LHCN-M2 (cell line): ENCODE measurements at regions not wholly inside any gene's neighbourhood (a gene's known extent, or its start where the extent isn't known, plus 50 kb on each side); places are given as distances from the start of the nearest gene placed in this dataset.
A peak's percentile ranks its signal among the peaks of the same experiment; 100 is the strongest.

Source experiments
- DNase-seq: peaks from one replicate; pipeline ENCODE4 v3.0.0-alpha.2; 2012; ENCODE audit warnings: low read depth

DNA sequence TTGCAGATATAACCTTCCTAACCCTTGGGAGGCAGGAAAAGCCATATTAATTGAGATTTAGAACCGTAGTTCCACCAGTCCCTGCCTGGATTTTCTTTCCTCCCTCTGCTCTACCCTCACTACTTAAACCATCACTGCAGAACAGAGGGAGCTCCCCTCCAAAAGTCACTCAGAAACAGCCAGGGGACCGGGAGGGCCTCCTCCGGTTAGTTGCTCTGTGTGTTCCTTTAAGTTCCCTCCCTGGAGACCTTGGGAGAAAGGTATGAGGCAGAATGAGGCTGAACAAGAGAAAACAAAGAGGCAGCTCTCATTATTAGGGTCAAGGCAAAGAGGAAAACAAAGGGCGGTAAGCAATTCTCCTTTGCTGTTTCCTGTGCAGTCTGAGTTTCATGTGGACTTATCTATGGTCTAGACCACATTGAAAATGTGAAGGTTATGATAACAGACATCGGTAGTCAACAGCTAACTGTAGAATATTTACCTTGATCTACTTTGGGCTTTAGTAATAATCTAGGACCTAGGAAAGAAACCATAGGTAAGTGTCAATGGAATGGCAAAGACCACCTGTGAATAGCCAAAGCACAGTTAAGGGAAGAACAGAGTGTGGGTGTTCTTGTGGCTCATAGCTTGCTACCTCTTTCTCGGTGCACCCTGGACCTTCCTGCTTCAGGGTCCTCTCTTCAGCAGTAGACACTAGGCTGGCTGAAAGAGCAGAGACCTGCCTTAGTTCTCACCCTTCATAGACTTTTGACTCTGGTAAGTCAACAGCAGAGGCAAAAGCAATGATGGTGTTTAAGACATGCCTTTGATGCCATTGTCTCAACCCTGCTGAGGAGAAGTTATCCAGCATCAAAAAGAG is 250.9 kb upstream of the CITED2 start:
- DNase-seq, result no peak

DNA sequence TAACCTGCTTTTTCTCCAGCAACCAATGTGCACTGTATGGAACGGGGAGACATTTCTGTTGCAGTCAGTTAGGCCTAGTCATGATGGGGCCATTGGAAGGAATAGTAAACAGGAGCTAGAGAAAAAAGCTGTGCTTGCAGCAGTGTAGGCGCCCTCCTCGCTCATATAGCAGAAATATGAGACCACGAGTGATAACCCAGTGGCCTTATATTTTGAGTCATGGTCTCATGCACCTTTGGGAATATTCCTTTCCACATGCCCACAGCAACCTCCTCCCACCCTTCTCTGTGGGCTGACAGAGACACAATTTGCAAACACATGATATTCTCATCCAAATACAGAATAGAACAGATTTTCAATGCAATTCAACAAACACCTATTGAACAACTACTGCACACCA is 248.9 kb upstream of the CITED2 start:
- DNase-seq, result no peak

DNA sequence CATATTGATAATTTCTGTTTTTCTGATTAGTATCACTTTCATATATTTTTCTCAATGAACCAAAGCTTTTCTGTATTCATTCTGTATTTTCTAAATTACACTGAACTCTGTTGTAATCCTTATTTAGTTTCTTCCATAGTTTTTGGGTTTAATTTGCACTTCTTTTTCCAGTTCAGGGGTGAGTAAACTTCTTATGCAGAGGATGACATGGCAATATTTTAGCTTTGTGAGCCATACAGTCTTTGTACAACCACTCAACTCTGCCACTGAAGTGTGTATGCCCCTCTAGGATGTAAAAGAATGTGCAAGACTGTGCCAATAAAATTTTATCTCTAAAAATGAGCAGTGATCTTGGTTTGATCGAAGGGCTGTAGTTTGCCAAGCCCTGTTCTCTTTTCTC is 239.0 kb upstream of the CITED2 start:
- no peak for DNase-seq

DNA sequence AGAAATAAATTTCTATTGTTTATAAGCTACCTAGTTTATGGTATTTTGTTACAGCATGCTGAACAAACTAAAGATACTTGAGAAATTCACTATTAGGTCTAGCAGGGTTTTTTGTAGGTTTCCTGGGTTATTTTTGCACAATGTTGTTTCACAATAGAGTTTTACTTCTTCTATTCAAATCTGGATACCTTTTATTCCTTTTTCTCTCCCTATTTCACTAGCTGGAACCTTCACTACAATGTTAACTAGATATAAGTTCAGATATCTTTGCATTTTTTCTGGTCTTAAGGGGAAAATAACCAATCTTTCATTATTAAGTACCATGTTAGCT is 237.7 kb upstream of the CITED2 start:
- DNase-seq, result no peak

DNA sequence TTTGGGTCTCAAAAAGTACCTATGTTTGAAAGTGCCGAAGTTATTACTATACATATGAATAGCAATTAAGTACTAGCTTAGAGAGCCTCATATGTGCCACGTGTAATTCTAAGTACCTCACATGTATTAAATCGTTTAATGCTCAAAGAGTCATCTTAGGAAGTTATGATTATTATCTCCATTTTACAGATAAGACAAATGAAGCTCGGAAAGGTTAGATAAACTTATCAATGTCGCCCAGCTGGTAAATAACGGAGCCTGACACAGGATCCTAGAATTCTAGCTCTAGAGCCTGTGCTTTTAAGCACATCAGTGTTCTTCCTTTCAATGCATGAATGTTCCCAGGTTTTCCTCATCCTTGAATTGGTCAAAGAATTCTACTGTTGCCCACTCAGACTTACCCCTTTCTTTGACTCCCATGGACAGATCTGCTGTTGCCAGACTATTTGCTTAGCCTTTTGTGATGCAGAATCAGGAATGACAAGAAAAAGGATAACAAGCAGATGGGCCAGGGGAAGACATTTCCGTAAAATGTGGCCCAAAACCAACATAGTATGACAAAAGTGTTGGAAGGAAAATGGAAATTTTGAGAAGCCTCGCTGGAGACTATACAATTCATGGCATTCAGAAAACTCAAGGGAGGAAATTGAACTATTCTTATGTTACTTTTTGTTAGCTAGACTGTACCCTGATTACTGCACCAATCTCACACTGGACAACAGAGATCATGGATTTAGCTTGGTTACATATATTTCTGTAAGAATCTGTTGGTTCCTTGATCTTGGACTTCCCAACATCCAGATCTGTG is 237.1 kb upstream of the CITED2 start:
- DNase-seq, result no peak

DNA sequence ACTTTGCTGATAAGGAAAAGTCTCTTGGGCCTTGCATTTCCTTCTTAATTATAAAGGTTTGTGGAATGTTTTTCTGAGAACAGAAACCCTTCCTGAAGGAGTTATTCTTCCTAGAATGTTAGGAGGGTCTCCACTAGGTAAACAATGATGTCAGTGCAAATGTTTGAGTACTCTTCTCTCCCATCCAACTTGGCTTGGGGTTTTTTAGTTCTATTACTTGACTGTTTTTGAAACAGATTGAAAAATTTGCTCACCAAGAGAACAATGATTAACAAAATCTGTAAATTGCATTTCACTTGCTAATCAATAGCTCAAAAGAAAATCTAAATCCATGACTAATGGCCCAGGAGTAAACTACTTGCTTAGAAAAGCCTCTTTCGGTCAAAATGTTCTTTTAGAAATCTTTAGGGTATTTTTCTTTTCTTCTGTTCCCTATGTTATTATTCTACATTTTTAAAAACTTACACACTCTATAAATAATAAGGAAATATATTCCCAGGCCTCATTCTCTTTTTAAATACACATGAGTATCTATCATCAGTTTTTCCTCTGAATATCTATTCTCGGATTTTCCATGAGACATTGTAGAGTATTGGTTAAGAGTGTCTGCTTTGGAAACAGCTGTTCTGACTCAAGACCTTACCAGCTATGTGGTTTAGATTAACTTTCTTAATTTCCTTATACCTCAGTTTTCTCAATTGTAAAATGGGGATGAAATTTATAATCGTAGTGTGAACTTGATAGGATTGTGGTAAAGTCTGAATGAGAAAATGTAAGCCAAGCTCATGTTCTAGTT is 234.2 kb upstream of the CITED2 start:
- peak; percentile 76 for DNase-seq

DNA sequence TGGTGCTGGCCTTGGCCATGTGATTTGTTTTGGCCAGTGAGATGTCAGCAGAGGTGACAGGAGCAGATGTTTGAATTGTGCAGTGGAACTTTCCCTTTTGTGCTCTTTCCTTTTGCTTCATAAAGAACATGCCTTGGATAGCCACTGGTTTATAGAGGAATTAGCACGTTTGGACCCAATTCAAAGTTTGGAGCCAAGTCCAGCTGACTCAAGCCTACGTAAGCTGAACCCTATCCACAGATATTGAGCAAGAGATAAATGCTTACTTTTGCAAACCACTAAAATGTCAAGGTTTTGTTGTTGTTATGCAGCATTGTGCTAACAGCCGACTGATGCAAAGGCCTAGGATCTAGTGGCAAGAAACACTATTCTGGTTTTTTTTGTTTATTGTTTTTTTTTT is 230.9 kb upstream of the CITED2 start:
- DNase-seq, result peak; percentile 73

DNA sequence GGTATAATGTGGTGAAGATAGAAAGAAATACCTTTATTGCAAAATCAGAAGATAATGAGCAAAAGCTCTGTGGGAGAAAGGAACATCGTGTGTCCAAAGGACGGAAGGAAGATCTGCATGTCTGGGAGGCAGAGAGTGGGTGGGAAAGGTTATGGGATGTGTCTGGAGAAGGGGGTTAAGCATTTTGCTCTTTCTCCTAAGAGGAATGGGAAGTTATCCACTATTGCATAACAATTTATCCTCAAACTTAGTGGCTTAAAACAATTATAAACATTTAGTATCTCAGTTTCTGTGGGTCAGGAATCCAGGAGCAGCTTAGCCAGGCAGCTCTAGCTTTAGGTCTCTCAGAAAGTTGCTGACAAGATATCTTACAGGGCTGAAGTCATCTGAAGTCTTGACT is 229.1 kb upstream of the CITED2 start:
- no peak for DNase-seq

DNA sequence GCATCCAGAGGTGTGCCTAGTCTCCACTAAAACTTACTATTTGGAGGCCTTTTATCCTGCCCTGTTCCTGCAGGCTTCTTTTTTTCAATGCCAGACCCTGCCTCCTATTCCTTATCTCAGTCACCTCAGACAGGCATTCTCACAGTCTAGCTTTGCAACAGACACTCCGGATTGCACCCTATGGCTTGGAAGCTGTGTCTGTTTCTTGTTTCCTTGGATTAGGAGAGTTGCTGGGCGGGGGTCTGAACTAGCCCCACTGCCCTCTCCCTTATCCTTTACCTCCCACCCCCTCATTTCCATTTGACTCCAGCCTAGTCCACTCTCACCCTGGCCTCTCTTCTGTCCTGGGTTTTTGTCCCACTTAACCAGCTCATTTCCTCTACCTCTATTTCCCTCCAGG is 228.1 kb upstream of the CITED2 start:
- DNase-seq, result no peak

DNA sequence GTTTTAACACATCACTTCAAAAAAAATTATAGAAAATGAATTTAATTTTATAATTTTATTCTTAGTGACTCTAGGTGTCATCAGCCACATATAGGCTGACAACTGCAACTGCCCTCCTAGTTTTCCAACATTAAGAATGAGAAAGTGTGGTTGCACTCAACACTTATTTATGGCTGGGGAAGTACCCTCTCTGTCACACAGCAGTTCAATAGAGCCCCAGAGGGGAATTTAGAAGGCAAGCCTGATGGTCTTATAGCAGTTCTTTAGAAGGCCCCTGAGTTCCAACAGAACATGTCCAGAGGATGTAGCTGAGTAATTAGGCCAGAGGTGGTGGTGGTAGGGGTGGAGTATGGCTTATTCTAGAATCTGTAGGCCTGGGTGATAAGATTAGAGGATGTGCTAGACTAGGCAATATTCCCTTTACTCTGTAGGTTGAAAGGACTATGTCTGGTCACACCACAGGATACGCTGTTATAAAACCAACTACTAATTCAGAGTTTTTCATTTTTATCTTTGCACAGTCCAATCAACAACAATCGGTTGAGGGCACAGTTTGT is 226.5 kb upstream of the CITED2 start:
- DNase-seq, result no peak

DNA sequence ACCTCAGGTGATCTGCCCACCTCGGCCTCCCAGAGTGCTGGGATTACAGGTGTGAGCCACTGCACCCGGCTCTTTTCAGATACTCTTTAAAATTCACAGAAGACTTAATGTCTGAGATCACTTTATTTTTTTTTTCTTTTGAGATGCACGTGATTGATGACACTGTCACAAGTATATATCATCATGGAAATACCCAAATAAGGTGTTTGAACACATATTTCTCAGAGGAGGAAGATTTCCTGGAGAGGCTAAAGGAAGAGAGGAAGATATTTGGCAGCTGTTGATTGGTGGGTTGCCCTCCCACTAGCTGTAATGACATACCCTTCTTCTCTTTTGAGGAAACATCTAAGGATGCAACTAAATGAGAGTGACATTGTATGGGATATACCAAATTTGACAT is 225.9 kb upstream of the CITED2 start:
- DNase-seq, result no peak

DNA sequence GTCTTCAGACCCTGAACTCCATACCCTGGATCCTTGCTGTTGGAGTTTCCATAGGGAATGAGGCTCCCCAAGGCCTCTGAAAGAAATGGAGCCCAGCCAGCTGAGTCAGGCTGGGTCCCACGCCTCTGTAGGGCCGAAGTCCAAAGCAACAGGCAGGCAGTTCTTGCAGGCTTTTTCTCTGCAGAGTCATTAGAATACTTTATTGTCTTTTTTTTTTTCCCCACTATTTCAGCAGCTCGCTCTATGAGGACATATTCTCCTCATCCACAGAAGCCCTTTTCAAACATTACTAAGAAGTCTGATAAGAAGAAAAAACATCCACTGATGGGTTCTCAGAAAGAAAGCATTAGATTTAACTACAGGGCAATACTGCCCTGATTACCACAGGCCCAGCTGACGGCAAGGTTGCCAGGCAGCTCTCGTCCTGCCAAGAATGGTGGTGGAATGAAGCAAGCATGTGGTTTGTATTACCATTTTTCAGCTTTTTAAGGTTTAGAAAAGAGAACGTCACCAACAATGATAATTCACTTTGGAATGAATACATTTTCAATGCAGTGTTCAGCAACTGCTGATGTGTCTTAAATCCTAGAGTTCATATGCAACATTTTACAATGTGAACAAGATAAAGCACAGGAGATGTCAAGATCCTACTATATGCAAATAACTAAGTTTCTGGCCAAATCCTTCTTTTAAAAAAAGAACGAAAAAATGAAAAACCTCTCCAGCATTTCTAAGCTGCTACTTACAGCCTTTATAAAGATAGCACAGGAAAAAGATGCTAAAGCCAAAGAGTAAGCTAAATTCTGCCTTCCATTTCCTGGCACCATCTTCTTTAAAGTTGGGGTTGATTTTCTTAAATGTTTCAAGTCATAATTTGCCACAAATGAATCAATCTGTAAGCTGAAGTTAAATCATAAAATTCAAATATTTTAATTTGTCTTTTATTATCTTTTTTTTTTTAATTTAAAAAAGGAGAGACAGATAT is 223.6 kb upstream of the CITED2 start:
- DNase-seq, result peak; percentile 95

DNA sequence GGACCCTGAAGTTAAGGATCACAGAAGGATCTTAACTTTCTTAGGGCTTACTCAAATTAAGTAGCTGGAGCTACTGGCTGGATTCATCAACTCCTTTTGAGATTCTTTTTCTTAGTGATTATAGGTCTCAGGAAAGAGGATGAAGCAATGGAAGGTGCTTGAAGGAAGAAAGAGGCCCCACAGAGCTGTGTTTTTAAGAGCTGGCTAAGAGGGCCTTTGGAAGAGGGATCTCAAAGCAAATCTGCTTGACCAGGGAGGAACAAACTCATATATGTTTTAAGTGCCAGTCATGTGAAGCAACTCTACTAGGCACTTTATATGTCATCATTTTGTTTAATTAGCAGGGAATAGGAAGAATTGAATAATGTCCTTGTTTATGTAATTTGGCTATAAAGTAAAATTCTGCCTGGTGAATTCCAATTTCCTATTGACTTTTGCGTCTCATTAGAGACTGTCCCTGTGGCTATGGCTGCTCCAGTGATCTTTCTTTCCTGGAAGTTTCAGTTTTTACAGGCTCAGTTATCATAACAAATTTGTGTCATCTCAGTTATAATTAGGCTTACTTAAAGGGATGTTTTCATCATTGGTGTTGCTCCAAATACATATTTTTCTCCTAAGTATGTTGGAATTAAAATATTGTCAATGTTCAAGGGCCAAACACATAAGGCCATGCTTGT is 222.8 kb upstream of the CITED2 start:
- DNase-seq, result no peak

DNA sequence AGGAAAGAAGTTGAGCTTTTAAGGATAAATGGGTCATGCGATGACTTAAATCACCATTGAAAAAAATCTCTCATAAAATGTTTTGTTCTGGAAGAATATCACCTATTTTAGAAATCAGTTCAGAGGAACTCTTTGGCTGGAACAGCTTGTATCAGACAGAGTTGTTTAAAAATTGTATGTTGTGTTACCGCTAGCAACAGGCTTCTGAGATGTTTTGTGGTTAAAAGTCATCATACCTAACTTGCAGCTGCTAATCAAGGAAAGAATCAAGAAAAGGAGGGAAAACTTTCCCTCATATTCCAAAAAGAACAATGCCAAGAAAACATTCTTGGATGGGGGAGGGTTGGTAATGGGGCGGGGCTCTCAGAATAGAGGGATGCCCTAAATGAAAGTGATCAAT is 220.7 kb upstream of the CITED2 start:
- DNase-seq, result peak; percentile 90

DNA sequence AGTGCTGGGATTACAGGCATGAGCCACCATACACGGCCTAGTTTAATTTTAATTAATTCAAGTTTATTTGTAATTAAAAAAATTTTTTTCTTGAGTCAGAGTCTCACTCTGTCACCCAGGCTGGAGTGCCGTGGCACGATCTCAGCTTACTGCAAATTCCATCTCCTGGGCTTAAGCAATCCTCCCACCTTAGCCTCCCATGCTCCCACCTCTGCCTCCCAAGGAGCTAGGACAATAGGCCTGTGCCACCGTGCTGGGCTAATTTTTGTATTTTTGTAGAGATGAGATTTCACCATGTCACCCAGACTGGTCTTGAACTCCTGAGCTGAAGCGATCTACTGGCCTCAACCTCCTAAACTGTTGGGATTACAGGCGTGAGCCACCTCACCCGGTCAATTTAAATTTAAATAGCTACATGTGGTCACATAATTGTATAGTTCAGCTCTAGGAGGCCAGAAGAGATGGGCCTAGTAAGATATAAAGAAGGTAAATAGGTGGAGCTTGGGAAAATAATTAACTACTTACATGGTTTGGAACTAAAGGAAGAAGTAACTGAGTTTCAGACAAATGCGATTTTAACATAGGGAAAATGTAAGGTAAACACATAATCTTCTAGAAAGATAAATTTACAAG is 220.0 kb upstream of the CITED2 start:
- no peak for DNase-seq

DNA sequence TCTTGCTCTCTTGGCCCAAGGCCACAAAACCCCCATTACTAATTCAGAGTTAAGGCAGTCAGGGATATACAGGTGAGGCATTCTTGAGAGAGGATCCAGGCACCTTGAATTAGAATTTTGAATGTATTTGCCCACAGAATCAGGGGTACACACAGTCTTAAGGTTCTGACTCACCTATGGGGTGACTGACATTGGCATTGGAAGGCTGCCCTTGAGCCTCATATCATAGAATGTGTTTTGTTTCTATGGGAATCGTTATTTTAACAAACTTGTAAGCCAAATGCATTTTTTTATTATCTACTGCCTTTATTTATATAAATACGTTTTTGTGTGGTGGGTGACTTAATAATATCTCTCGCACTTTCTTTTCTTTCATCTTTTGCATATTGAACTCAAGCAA is 218.6 kb upstream of the CITED2 start:
- DNase-seq, result no peak

DNA sequence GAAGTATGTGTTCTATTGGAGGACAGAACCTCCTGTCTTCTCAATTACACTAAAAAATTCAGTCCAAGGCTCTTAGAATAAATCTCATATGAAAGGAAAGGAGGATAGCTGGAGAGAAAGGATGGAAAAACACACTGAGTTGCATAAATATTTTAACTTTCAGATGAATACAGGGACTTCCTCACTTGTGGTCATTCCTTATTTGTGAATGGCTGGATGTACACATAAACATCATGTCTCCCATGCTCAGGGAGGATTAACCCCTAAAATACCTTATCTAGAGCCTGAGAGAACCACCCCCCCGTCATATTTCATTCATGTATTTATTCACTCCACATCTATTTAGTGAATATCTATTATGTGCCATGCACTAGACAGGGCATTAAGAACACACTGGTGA is 217.6 kb upstream of the CITED2 start:
- no peak for DNase-seq

DNA sequence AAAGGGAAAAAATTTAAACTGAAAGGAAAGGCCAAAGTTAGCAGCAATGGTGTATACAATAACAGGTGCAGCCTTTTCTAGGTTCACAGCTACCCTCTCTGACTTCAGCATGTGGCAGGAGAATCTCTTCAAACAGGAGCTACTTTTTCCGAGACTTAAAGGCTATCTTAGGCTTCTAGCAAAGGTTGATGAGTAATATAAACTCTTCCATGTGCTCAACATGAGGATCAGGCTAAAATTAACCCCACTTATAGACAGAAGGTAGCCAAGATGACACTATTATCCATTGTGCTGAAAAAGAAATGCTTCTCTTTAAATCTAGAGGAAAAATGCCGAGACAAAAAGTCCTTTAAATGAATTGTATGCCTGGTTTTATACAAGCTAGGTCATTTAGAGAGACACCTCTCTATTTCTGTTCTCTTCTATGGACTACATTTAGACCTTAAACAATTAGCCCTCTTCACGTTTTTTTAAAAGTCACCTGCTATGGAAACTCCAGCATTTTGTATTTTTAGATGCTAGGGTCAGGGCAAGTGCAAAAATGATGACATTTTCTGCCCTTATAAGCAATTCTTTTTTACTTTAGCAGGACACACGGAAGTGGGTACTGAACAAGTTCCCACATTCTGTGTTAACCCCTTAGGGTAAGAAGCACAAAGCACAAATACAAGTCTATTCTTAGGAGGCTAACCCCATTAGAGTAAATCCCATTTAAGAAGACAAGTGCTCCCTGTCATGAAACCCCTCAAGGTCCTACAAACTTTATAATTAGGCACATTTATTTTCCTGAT is 216.8 kb upstream of the CITED2 start:
- DNase-seq, result peak; percentile 24

DNA sequence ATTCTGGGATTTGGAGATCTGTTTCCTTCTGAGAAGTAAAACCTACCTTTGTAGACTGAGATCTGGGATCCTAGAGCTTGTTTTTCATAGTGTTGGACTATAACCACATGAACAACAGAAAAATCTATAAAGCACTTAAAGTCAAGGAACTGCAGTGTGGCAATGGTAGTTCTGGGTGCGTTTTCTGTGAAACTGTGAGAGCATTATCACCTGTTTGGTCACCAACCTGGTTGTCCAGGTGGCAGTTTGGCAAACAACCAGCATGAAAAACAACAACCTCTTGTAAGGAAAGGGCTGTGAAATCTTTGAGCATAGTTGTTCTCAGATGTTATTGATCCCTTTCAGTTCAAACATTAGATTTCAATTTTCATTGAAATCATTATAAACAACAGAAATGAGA is 215.8 kb upstream of the CITED2 start:
- DNase-seq, result no peak
